ENCODE measurements at regions not wholly inside any gene's neighbourhood (a gene's known extent, or its start where the extent isn't known, plus 50 kb on each side); places are given as distances from the start of the nearest gene placed in this dataset.

GRCh38 chr1:224513383-224513782, 78.8 kb upstream of the WDR26 start:
- H3K4ac ChIP-seq (replicated peaks; ENCODE audit: insufficient read length, low read depth, low read length) = no peak overlapping the region
- no peak overlapping the region for H2AFZ ChIP-seq (ENCODE audit: low read length)
- WGBS, 2 experiments (ENCODE audit: extremely low coverage in 1 of 2, insufficient coverage in 1 of 2, insufficient read length in 1 of 2, insufficient replicate concordance in 2 of 2, low coverage in 1 of 2, low lambda C conversion rate in 2 of 2, missing lambda C conversion rate in 1 of 2) = 76% methylated on average over 4 of the region's 6 CpGs; no CpG with 5 or more reads in 1 of the 2 experiments

More at GRCh38 chr1:224513383-224513782, 78.8 kb upstream of the WDR26 start:
- no peak for DNase-seq (ENCODE audit: low read depth in 1 of 2, low spot score in 2 of 2)
- no peaks in the 10 kb centered on the region for H3K9me3 ChIP-seq (ENCODE audit: insufficient read depth in 2 of 2, low read depth in 1 of 2, low read length in 1 of 2)
- no peaks in the 10 kb centered on the region for H3K23me2 ChIP-seq (ENCODE audit: low read depth, low read length)
- no peak overlapping the region for H2BK12ac ChIP-seq (ENCODE audit: low read depth, low read length)
- H3K9ac ChIP-seq (replicated peaks in 1 of 4; ENCODE audit: extremely low read depth in 1 of 4, low read depth in 3 of 4, low read length in 3 of 4) = no peak overlapping the region
- H4K20me1 ChIP-seq (replicated peaks in 1 of 2; ENCODE audit: control insufficient read depth in 1 of 2, insufficient read depth in 2 of 2, low read length in 2 of 2) = no peaks in the 10 kb centered on the region
- no peak overlapping the region for H3K4me2 ChIP-seq (ENCODE audit: insufficient read depth in 1 of 2, low read depth in 2 of 2, low read length in 2 of 2)
- no peak overlapping the region for H3K56ac ChIP-seq (replicated peaks; ENCODE audit: insufficient read length, low read depth, low read length)
- no peak overlapping the region for H3K18ac ChIP-seq (ENCODE audit: extremely low read depth, low read length)
- no peak overlapping the region for H3K14ac ChIP-seq (ENCODE audit: insufficient read length)
- no peak overlapping the region; the same call in 1 of the 2 replicates for H2BK5ac ChIP-seq (ENCODE audit: low read depth, low read length)
- no peak for FAIRE-seq
- no peaks in the 10 kb centered on the region for H3K36me3 ChIP-seq (ENCODE audit: control insufficient read depth in 2 of 4, insufficient read depth in 4 of 4, low read length in 3 of 4)
- H3K79me2 ChIP-seq (ENCODE audit: control insufficient read depth in 1 of 2, insufficient read depth in 2 of 2, low read length in 2 of 2) = no peaks in the 10 kb centered on the region
- no peak overlapping the region for H4K5ac ChIP-seq (ENCODE audit: insufficient read length, low read depth, low read length)
- no peaks in the 10 kb centered on the region for H3K79me1 ChIP-seq (ENCODE audit: low read depth, low read length)
- no peaks in the 10 kb centered on the region for H3K27me3 ChIP-seq (replicated peaks in 1 of 4; ENCODE audit: control insufficient read depth in 3 of 4, extremely low read depth in 1 of 4, insufficient read depth in 3 of 4, low read length in 3 of 4)
- H3K23ac ChIP-seq (ENCODE audit: insufficient read length) = no peak overlapping the region
- POLR2A ChIA-PET (ENCODE audit: partially characterized antibody) = no interaction called here
- no peak overlapping the region for H2AK5ac ChIP-seq (ENCODE audit: low read depth, low read length)
- no peak overlapping the region for H3K4me3 ChIP-seq (ENCODE audit: extremely low read depth in 1 of 4, insufficient read depth in 2 of 4, low read depth in 3 of 4, low read length in 4 of 4)
- TF ChIP-seq SP4 (IDR thresholded peaks at IDR 0.05; ENCODE audit: low read length) (no peak), GTF2F1 (IDR thresholded peaks at IDR 0.05; ENCODE audit: borderline replicate concordance, low read depth, low read length) (no peak), BCL11A (IDR thresholded peaks at IDR 0.05; ENCODE audit: low read depth in 2 of 2, low read length in 2 of 2) (no peak), SIX5 (IDR thresholded peaks at IDR 0.05; ENCODE audit: low read depth, low read length) (no peak), CBX5 (IDR thresholded peaks at IDR 0.05; ENCODE audit: low read depth, low read length) (no peak), FOSL1 (IDR thresholded peaks at IDR 0.05; ENCODE audit: insufficient read depth, low read depth, low read length) (no peak), MAFK (IDR thresholded peaks at IDR 0.05; ENCODE audit: low read depth, low read length) (no peak), TAF1 (IDR thresholded peaks at IDR 0.05; ENCODE audit: low read depth, low read length) (no peak), CEBPB (IDR thresholded peaks at IDR 0.05; ENCODE audit: low read depth, low read length) (no peak), RXRA (IDR thresholded peaks at IDR 0.05; ENCODE audit: insufficient read depth, low read depth, low read length) (no peak), CBX8 (IDR thresholded peaks at IDR 0.05; ENCODE audit: borderline replicate concordance, low read depth, low read length) (no peak), SUZ12 (IDR thresholded peaks at IDR 0.05; ENCODE audit: low read length) (no peak), SIN3A (conservative IDR thresholded peaks at IDR 0.05 in 1 of 2, IDR thresholded peaks at IDR 0.05 in 1 of 2; ENCODE audit: low read depth in 1 of 2, low read length in 2 of 2) (no peak), RAD21 (IDR thresholded peaks at IDR 0.05 in 1 of 2, conservative IDR thresholded peaks at IDR 0.05 in 1 of 2; ENCODE audit: low read depth in 2 of 2, low read length in 2 of 2) (no peak), HDAC6 (IDR thresholded peaks at IDR 0.05; ENCODE audit: low read depth, low read length) (no peak), POLR2AphosphoS5 (IDR thresholded peaks at IDR 0.05; ENCODE audit: low read depth, low read length) (no peak)
- no peak overlapping the region for H2BK120ac ChIP-seq (replicated peaks; ENCODE audit: low read depth, low read length)
- no peak overlapping the region for H3K27ac ChIP-seq (ENCODE audit: low read depth, low read length)
- H4K91ac ChIP-seq (replicated peaks; ENCODE audit: insufficient read length, low read length) = no peak overlapping the region
- H2BK15ac ChIP-seq (ENCODE audit: low read length) = no peak overlapping the region
- no peak overlapping the region for H2BK20ac ChIP-seq (ENCODE audit: low read length)
- peaks cover 0 to 2% (median 0%) of the 10 kb centered on the region in 4 experiments; a peak in 2 of 7 replicates for H3K4me1 ChIP-seq (replicated peaks in 1 of 4; ENCODE audit: control insufficient read depth in 3 of 4, insufficient read depth in 4 of 4, low read length in 3 of 4)
- CTCF ChIA-PET (ENCODE audit: partially characterized antibody) = interaction anchor here (0.6 to 11.0 kb wide), 59 partner anchors 8 to 409 kb away, joined by 3 to 144 read pairs (median 5); partner anchors contain the start of gene CNIH3
- no peak overlapping the region for H4K8ac ChIP-seq (ENCODE audit: extremely low read depth, insufficient read depth, low read length)

Data from H1 (cell line).